ENCODE measurements at regions not wholly inside any gene's neighbourhood (a gene's known extent, or its start where the extent isn't known, plus 50 kb on each side); places are given as distances from the start of the nearest gene placed in this dataset.

DNA sequence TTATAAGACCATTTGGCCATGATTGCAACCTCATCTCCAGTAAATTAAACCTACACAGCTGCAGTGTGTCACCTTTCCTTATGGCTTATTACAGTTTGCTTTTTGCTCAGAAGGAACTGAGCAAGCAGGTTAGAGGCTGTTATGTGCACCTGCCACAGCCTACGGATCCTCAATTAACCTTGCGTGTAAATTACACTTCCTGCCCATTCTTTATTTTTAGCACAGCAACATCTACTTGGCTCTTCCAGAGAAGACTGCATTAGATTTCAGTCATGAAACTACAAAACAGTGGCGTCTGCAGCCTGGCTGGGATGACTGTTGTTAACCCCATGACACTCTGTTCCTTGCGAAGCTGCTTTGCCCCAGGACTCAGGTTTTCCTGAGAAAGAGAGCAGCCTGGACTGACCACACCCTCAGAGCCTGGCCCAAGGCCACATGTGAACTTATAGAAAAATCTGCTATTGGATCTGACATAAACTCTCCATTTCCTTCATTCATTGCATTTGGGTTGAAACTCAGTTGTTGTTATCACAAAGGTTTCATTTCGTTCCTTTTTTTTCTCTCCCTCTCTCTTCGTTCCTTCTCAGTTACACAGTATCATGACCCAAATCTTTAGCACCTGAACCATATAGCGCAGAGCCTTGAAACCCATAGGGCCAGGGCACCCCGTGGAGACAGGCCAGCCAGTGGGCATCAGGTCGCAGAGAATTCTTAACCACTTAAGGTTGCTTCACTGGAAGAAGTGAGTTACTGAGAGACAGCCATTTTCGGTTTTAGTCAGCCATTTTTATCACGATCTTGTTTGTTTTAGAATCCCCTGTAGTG is 138.6 kb downstream of the PALM2AKAP2 start:
- TF ChIP-seq, protein P1, sequence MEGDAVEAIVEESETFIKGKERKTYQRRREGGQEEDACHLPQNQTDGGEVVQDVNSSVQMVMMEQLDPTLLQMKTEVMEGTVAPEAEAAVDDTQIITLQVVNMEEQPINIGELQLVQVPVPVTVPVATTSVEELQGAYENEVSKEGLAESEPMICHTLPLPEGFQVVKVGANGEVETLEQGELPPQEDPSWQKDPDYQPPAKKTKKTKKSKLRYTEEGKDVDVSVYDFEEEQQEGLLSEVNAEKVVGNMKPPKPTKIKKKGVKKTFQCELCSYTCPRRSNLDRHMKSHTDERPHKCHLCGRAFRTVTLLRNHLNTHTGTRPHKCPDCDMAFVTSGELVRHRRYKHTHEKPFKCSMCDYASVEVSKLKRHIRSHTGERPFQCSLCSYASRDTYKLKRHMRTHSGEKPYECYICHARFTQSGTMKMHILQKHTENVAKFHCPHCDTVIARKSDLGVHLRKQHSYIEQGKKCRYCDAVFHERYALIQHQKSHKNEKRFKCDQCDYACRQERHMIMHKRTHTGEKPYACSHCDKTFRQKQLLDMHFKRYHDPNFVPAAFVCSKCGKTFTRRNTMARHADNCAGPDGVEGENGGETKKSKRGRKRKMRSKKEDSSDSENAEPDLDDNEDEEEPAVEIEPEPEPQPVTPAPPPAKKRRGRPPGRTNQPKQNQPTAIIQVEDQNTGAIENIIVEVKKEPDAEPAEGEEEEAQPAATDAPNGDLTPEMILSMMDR (IDR thresholded peaks at IDR 0.05), result no peak
- TF ChIP-seq EZH2 (IDR thresholded peaks at IDR 0.05), result no peak
